ENCODE measurements at regions not wholly inside any gene's neighbourhood (a gene's known extent, or its start where the extent isn't known, plus 50 kb on each side); places are given as distances from the start of the nearest gene placed in this dataset.

- TF ChIP-seq CTCF (IDR thresholded peaks at IDR 0.05): no peak
- TF ChIP-seq POLR2A (IDR thresholded peaks at IDR 0.05): no peak
Measured at GRCh38 chr10:2463316-2463715, 604.0 kb upstream of the PFKP start.

Data from right lobe of liver (tissue), 4 donors.